A549 (cell line): ENCODE measurements at regions not wholly inside any gene's neighbourhood (a gene's known extent, or its start where the extent isn't known, plus 50 kb on each side); places are given as distances from the start of the nearest gene placed in this dataset.

ENCODE experiments used
- EP300 ChIP-seq, 2 experiments: fragments of >200 bp; sonication (Bioruptor Twin); formaldehyde crosslinking; IDR thresholded peaks; 2 replicates in 1 of 2; 3 replicates in 1 of 2; pipeline ENCODE4 v1.6.1; 2016 to 2017
- FOSB ChIP-seq: fragments of 250-450 bp; sonication (Bioruptor Pico); IDR thresholded peaks from 2 replicates; pipeline ENCODE4 v1.5.0; 2020; ENCODE audit warnings: mild to moderate bottlenecking, moderate library complexity
- KDM1A ChIP-seq: fragments of 200-600 bp; sonication (generic); IDR thresholded peaks from 2 replicates; pipeline ENCODE4 v1.6.1; 2016; ENCODE audit warnings: low read depth, mild to moderate bottlenecking
- KDM5A ChIP-seq: fragments of 200-600 bp; sonication (generic); IDR thresholded peaks from 2 replicates; pipeline ENCODE4 v1.6.1; 2016; ENCODE audit warnings: antibody characterized with exemption, mild to moderate bottlenecking
- MAZ ChIP-seq: fragments of 150-350 bp; IDR thresholded peaks from 2 replicates; pipeline ENCODE4 v1.6.1; 2014; ENCODE audit warnings: antibody characterized with exemption, low read depth, low read length, borderline replicate concordance
- POLR2A ChIP-seq: IDR thresholded peaks from 2 replicates; pipeline ENCODE4 v1.6.1; 2012; ENCODE audit warnings: mild to moderate bottlenecking, low read length
- RCOR1 ChIP-seq: fragments of 150-350 bp; IDR thresholded peaks from 2 replicates; pipeline ENCODE4 v1.6.1; 2014; ENCODE audit warnings: antibody characterized with exemption, low read length, low read depth
- RNF2 ChIP-seq: fragments of 200-600 bp; sonication (generic); IDR thresholded peaks from 2 replicates; pipeline ENCODE4 v1.6.1; 2016; ENCODE audit warnings: low read depth, mild to moderate bottlenecking, antibody characterized with exemption, moderate library complexity, borderline replicate concordance
- TP53 ChIP-seq: fragments of 250-450 bp; sonication (Bioruptor Pico); IDR thresholded peaks from 2 replicates; pipeline ENCODE4 v1.5.0; 2021; ENCODE audit warnings: mild to moderate bottlenecking, moderate library complexity
- TF ChIP-seq, protein P1 (sequence below): fragments of >200 bp; sonication (Bioruptor Twin); formaldehyde crosslinking; IDR thresholded peaks from 3 replicates; pipeline ENCODE4 v1.6.1; 2016
- TF ChIP-seq, protein P2 (sequence below): fragments of >200 bp; sonication (Bioruptor Twin); formaldehyde crosslinking; IDR thresholded peaks from 3 replicates; pipeline ENCODE4 v1.5.1; 2016
- TF ChIP-seq, protein P3 (sequence below): fragments of >200 bp; sonication (Bioruptor Twin); formaldehyde crosslinking; IDR thresholded peaks from 2 replicates; pipeline ENCODE4 v1.6.1; 2016

DNA sequence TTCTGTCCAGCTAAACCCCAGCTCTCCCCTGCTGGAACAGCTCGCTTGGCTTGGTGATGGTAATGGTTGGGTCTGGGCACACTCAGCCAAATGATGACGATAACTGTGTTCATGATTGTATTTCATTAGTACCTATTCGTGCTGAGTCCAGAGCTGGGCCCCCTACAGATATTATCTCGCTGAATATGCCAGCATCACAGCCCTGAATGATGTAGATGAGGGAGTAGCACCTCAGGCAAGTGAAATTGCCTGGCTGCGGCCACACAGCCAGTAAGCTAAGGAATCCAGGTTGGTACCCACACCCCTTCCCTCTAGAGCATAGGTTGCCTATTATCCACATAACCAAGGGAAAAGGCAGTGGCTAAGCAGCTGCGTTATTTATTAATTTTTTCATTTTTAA is 163.5 kb downstream of the KTN1 start:
- TF ChIP-seq EP300 (IDR thresholded peaks at IDR 0.05) (no peak), KDM1A (no peak), FOSB (no peak), POLR2A (no peak), RNF2 (no peak), TP53 (CRISPR knock-in tag) (no peak), KDM5A (no peak), MAZ (no peak), RCOR1 (no peak)
- TF ChIP-seq, protein P1, sequence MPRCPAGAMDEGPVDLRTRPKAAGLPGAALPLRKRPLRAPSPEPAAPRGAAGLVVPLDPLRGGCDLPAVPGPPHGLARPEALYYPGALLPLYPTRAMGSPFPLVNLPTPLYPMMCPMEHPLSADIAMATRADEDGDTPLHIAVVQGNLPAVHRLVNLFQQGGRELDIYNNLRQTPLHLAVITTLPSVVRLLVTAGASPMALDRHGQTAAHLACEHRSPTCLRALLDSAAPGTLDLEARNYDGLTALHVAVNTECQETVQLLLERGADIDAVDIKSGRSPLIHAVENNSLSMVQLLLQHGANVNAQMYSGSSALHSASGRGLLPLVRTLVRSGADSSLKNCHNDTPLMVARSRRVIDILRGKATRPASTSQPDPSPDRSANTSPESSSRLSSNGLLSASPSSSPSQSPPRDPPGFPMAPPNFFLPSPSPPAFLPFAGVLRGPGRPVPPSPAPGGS = no peak
- TF ChIP-seq, protein P2, sequence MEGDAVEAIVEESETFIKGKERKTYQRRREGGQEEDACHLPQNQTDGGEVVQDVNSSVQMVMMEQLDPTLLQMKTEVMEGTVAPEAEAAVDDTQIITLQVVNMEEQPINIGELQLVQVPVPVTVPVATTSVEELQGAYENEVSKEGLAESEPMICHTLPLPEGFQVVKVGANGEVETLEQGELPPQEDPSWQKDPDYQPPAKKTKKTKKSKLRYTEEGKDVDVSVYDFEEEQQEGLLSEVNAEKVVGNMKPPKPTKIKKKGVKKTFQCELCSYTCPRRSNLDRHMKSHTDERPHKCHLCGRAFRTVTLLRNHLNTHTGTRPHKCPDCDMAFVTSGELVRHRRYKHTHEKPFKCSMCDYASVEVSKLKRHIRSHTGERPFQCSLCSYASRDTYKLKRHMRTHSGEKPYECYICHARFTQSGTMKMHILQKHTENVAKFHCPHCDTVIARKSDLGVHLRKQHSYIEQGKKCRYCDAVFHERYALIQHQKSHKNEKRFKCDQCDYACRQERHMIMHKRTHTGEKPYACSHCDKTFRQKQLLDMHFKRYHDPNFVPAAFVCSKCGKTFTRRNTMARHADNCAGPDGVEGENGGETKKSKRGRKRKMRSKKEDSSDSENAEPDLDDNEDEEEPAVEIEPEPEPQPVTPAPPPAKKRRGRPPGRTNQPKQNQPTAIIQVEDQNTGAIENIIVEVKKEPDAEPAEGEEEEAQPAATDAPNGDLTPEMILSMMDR = no peak
- TF ChIP-seq, protein P3, sequence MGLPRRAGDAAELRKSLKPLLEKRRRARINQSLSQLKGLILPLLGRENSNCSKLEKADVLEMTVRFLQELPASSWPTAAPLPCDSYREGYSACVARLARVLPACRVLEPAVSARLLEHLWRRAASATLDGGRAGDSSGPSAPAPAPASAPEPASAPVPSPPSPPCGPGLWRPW = no peak
